HG02938 (cell line): ENCODE measurements at regions not wholly inside any gene's neighbourhood (a gene's known extent, or its start where the extent isn't known, plus 50 kb on each side); places are given as distances from the start of the nearest gene placed in this dataset.

Source experiments
- ATAC-seq: cut with Tn5 transposase; IDR thresholded peaks from one replicate; pipeline ENCODE4 v1.9.1; 2021; ENCODE audit warnings: mild to moderate bottlenecking, moderate library complexity; ENCODE audit not compliant: unreplicated experiment

DNA sequence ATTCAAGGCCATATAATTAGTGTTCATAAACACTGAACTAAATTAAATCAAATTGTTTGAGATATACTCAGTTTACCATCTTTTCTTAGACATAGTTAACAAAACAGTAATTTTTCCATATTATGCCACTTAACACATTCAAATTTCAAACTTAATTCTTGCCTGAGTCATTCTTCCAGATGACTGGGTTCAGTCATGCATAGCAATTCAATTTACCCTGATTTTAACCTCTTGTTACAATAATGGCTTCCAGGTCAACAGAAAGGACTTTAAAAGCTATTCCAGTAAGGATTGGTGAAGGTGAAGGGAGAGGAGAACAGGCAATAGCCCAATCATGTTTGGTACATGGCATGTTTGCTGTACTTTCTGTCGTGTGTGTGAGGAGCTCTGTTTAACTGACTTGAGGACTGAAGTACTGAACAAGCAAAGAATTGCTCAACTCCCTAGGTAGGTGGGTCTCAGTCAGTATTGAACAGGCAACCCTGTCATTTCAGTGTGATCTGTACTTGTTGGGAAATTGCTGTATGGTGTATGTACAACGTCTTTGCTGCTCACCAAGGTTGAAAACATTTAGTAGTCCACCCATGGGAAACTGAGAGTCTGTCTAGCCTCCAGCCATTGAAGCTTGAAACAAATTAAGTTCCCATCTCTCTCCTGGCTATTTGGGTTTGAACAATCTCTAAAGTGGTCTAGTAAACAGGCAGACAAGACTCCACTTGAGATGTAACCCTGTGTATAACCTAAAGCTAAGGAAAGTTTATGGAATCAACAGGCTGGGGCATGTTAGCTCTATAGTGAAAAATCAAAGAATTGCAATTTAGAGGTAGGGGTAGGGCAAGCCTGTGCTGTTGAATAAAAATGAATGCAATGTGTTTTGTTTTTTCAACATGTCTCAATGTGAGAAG is 327.2 kb downstream of the BTG1 start:
- ATAC-seq, result no peak

GRCh38 chr12:91817517-91817916 is 328.1 kb downstream of the BTG1 start:
- no peak for ATAC-seq

- ATAC-seq, result no peak
Measured at GRCh38 chr12:91813701-91814100, 331.9 kb downstream of the BTG1 start.

GRCh38 chr12:91811481-91812287 is 334.0 kb downstream of the BTG1 start:
- ATAC-seq, result peak; percentile 85

GRCh38 chr12:91810531-91811451 is 334.9 kb downstream of the BTG1 start:
- ATAC-seq, result no peak

DNA sequence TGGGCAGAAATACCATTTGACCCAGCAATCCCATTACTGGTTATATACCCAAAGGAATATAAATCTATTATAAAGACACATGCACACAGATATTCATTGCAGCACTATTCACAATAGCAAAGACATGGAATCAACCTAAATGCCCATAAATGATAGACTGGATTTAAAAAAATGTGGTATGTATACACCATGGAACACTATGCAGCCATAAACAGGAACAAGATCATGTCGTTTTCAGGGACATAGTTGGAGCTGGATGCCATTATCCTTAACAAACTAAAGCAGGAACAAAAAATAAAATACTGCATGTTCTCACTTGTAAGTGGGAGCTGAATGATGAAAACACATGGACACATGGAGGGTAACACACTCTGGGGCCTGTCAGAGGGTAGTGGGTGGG is 335.6 kb downstream of the BTG1 start:
- ATAC-seq, result no peak

DNA sequence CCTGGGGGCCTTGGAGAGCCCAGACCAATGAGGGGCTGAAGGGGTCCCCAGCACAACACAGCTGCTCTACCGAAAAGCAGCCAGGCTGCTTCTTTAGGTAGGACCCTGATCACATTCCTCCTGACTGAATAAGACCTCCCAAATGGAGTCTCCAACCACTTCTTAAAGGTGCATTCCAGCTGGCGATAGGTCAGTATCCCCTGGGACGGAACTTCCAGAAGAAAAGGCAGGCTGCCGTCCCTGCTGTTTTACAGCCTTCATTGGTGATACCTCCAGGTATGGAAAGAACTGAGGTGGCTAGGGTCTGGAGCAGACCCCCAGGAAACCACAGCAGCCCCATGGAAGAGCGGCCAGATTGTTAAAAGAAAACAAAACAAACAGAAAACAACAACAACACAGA is 340.6 kb downstream of the BTG1 start:
- ATAC-seq, result no peak

DNA sequence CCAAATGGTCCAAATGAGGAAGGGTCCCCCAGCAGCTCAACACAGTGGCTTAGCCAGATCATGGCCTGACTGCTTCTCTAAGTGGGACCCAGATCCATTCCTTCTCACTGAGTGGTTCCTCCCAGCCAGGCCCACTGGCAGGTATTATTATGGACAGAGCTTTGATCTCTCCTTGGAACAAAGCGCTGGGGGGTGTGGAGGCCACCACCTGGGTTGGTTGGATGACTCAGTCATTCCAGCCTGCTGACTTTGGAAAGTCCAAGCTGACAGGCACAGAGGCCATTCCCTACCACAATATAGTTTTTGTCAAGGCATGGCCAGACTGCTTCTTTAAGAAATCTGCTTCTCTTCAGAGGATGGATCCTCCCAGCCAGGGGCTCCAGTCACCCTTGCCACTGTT is 341.1 kb downstream of the BTG1 start:
- ATAC-seq, result no peak

GRCh38 chr12:91801048-91801447 is 344.6 kb downstream of the BTG1 start:
- ATAC-seq, result no peak

DNA sequence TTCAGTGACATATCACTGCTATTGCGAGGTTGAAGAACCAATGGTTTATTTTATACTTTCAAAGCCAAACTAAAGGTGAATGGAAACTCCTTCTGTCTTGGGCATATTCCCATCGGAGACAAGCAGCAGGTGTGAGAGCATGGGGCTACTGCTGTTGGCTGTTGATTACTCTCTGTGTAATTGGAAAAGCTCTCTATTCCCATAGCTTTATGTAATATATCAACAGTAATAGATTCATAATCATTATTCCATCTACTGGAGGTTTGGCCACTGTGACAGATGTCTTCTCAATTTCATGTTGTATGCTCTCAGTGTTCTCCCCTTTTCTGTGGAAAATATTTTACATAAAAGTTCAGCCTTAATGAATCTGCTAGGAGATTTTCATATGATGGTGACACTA is 352.0 kb downstream of the BTG1 start:
- ATAC-seq, result no peak

DNA sequence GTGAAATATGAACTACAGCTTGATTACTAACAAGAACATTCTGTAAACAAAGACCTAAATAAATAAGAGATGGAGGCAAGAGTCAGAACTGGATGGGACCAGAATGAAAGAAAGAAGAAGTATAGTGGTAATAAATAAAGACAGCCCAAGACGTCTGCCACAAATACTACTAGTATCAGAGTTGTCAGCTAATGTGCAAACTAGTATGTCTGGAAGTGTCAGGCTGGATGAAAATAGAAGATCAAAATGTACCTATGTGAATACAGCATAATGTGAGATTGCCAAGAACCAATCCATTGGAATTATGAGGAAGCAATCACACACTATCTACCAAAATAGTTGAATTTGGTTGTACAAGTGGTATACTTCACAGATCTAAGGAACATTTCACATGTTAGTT is 353.0 kb downstream of the BTG1 start:
- ATAC-seq, result no peak

- no peak for ATAC-seq
Measured at GRCh38 chr12:91786499-91787272, 359.0 kb downstream of the BTG1 start.

DNA sequence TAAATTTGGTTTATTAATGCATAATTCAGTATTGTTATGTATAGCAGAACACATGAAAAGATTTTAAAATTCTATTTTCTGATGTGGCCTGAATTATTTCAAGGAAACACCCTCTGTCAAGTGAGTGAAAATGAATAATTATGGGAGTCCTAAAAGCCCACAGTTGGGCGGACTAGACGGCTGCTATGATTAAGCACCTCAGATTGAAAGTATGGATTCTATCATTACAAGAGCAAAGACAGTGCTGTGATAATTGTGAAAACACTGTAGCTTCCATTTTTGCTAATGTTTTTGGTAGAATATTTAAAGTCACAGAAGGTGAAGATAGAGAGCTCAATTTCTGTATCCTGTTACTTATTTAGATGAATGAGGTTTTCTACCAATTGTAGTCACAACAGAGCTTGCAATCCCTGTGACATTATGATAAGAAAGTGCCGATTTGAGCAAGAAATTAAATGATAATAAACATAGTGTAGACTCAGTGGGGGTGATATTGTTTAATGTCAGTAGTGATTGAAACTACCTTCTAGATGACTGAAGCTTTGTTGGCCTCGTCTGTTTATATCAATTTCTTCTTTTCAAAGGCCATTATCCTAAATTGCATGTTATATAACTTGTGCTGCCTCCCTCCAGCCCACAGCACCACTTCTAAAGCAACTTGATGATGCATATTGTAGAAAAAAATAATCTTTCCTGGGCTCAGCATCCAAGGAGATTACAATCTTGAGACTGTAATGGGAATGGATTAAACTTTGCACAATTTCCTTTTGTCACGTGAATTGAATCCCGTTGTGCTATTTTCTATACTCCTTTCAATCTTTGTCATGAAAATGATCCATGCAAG is 359.8 kb downstream of the BTG1 start:
- ATAC-seq, result no peak

DNA sequence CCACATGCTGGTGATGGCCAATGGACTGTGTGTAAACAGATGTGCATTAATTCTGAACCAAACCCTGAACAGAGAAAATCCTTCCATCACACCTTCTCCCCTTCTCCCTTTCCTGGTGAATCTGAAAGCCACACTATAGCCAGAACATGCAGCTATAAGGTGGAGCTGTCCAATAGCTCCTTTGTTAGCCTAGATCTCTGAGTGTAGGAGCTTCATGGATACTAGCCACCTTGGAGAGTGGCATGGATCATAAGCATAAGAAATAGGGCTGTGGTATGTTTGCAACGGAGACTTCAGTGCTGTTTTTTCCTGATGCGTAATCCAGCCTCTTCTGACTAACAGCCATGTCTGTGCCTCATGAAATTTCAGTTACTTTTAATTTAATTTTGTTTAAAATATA is 364.5 kb downstream of the BTG1 start:
- ATAC-seq, result no peak

DNA sequence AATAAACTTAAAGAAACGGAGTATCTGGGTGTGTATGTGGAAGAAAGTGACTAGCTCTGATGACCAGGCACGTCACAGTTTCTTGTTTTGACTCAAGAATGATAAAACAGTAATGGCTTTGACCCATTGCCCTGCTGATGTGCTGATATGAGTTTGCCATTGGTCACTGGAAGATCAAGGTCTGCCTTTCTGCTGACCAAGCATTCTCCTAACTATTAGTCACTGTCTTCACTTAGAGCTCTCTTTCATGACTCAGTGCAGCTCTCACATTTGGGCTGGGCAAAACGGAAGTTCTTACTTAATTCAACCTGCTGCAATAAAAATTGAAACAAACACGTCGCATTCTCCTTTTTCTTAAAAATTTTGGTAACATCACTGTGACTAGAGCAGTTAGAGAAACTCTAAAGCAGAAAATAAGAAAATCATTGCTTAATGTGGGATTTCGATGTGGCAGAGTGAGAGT is 366.7 kb downstream of the BTG1 start:
- peak; percentile 98 for ATAC-seq

- ATAC-seq, result peak; percentile 40
Measured at GRCh38 chr12:91778091-91778832, 367.4 kb downstream of the BTG1 start.

DNA sequence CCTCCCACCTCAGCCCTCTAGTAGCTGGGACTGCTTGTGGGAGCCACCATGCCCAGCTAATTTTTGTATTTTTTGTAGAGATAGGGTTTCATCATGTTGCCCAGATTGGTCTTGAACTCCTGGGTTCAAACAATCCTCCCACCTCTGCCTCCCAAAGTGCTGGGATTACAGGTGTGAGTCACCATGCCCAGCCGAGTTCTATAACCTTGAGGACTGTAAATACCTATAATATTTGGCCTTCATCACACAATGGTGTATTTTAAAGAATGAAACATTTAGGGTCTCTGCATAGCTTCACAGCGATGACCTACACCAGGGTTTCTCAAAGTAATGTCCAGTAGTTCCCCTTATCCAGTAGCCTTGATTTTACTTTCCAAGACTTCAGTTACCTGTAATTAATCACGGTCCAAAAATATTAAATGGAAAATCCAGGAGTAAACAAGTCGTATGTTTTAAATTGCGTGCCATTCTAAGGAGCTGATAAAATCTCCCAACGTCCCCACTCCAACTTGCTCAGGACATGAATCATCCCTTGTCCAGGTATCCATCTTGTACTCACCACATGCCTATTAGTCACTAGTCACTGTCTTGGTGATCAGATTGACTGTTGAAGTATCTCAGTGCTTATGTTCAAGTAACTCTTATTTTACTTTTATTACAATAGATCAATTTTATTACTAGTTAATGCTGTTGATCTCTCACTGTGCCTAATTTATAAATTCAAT is 368.2 kb downstream of the BTG1 start:
- no peak for ATAC-seq

GRCh38 chr12:91774434-91774921 is 371.2 kb downstream of the BTG1 start:
- no peak for ATAC-seq
